ENCODE measurements at regions not wholly inside any gene's neighbourhood (a gene's known extent, or its start where the extent isn't known, plus 50 kb on each side); places are given as distances from the start of the nearest gene placed in this dataset.

- DNase-seq = peak; percentile 73
Measured at GRCh38 chr17:79393358-79394052, 217.3 kb downstream of the RBFOX3 start.

GRCh38 chr17:79392598-79392997, 218.3 kb downstream of the RBFOX3 start:
- no peak for DNase-seq

- DNase-seq = peak; percentile 69
Measured at GRCh38 chr17:79391376-79392233, 219.2 kb downstream of the RBFOX3 start.

GRCh38 chr17:79389896-79390295, 221.0 kb downstream of the RBFOX3 start:
- no peak for DNase-seq

- DNase-seq = no peak
Measured at GRCh38 chr17:79388556-79389295, 222.1 kb downstream of the RBFOX3 start.

GRCh38 chr17:79387783-79388182, 223.1 kb downstream of the RBFOX3 start:
- no peak for DNase-seq

- no peak for DNase-seq
Measured at GRCh38 chr17:79385962-79386563, 224.8 kb downstream of the RBFOX3 start.

- DNase-seq = no peak
Measured at GRCh38 chr17:79382313-79382712, 228.5 kb downstream of the RBFOX3 start.

- no peak for DNase-seq
Measured at GRCh38 chr17:79379700-79380445, 231.0 kb downstream of the RBFOX3 start.

GRCh38 chr17:79377230-79377786, 233.5 kb downstream of the RBFOX3 start:
- no peak for DNase-seq

GRCh38 chr17:79374807-79375206, 236.0 kb downstream of the RBFOX3 start:
- no peak for DNase-seq

GRCh38 chr17:79374087-79374689, 236.7 kb downstream of the RBFOX3 start:
- DNase-seq = no peak

- no peak for DNase-seq
Measured at GRCh38 chr17:79372470-79373238, 238.2 kb downstream of the RBFOX3 start.

GRCh38 chr17:79371984-79372383, 238.9 kb downstream of the RBFOX3 start:
- DNase-seq = no peak

GRCh38 chr17:79370594-79370993, 240.3 kb downstream of the RBFOX3 start:
- DNase-seq = no peak

GRCh38 chr17:79370126-79370525, 240.7 kb downstream of the RBFOX3 start:
- DNase-seq = no peak

- no peak for DNase-seq
Measured at GRCh38 chr17:79369532-79369931, 241.3 kb downstream of the RBFOX3 start.

GRCh38 chr17:79369001-79369400, 241.8 kb downstream of the RBFOX3 start:
- no peak for DNase-seq

GRCh38 chr17:79368521-79368920, 242.3 kb downstream of the RBFOX3 start:
- no peak for DNase-seq

GRCh38 chr17:79366988-79367571, 243.8 kb downstream of the RBFOX3 start:
- DNase-seq = no peak

Data from CD4-positive, alpha-beta T cell treated with Interleukin-6 for 4 hours (primary cell).